Hematopoietic multipotent progenitor cell treated with erythropoietin and hydrocortisone succinate and interleukin-3 and kit ligand, for 15 days (in vitro differentiated cells): ENCODE measurements at regions not wholly inside any gene's neighbourhood (a gene's known extent, or its start where the extent isn't known, plus 50 kb on each side); places are given as distances from the start of the nearest gene placed in this dataset.

Source experiments
- DNase-seq: peaks from one replicate; pipeline ENCODE4 v3.0.0-alpha.2; 2015; ENCODE audit warnings: low spot score

- DNase-seq, result no peak
Measured at GRCh38 chr7:125020801-125021200, 91.2 kb upstream of the POT1 start.

- DNase-seq, result no peak
Measured at GRCh38 chr7:125010540-125010939, 80.9 kb upstream of the POT1 start.

GRCh38 chr7:124996778-124997177, 67.2 kb upstream of the POT1 start:
- no peak for DNase-seq

GRCh38 chr7:124992851-124993562, 63.4 kb upstream of the POT1 start:
- no peak for DNase-seq

- DNase-seq, result no peak
Measured at GRCh38 chr7:124989911-124990310, 60.3 kb upstream of the POT1 start.
